Mesothelial cell of epicardium (in vitro differentiated cells): ENCODE measurements at regions not wholly inside any gene's neighbourhood (a gene's known extent, or its start where the extent isn't known, plus 50 kb on each side); places are given as distances from the start of the nearest gene placed in this dataset.

Experiments used
- DNase-seq, 2 experiments: peaks; one replicate each; pipeline ENCODE4 v3.0.0; 2021; ENCODE audit warnings: low spot score in 2 of 2; ENCODE audit not compliant: unreplicated experiment in 2 of 2
- H3K27ac Mint-ChIP-seq: 2 replicates; pipeline ENCODE4 v1.8.0; 2021; ENCODE audit warnings: mixed read lengths
- H3K27me3 Mint-ChIP-seq: 2 replicates; pipeline ENCODE4 v1.8.0; 2021; ENCODE audit warnings: low read depth, mixed read lengths
- H3K36me3 Mint-ChIP-seq: 2 replicates; pipeline ENCODE4 v1.8.0; 2021; ENCODE audit warnings: mixed read lengths
- H3K4me1 Mint-ChIP-seq: 2 replicates; pipeline ENCODE4 v1.8.0; 2021; ENCODE audit warnings: mixed read lengths
- H3K4me3 Mint-ChIP-seq: 2 replicates; pipeline ENCODE4 v1.8.0; 2021; ENCODE audit warnings: mild to moderate bottlenecking, moderate library complexity, mixed read lengths
- H3K9me3 Mint-ChIP-seq: 2 replicates; pipeline ENCODE4 v1.8.0; 2021; ENCODE audit warnings: mixed read lengths
- TF ChIP-seq, protein P1 (sequence below): fragments of 200-600 bp; sonication (generic); IDR thresholded peaks from one replicate; pipeline ENCODE4 v1.5.0; 2021; ENCODE audit warnings: antibody characterized with exemption; ENCODE audit not compliant: unreplicated experiment

DNA sequence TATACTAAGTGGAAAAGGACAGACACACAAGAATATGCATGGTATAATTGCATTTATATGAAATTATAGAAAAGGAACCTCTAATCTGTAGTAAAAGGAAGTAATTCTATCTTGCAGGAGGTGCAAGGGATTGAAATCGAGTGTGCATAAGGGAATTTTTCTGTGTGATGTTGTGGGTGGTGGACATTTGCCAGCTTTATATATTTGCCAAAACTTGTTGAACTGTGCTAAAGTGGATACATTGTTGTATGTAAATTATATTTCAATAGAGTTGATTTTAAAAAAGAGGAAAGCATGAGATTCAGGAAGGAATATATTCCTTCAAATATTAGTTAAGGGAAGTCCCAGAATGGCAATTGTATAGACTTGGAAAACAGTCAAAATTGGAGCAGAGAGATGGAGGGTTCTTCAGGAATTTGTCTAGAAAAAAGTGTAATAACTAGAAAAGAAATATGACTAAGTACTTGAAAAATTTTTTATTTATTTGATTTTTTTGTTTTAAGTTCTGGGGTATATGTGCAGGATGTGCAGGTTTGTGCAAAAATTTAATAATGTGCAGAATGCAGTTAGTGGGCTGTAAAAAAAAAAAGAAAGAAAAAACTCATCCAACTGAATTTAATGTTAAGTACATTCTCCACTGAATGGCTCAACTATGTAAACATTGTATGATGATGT lies 96.1 kb downstream of the ARL4A start:
- TF ChIP-seq, protein P1, sequence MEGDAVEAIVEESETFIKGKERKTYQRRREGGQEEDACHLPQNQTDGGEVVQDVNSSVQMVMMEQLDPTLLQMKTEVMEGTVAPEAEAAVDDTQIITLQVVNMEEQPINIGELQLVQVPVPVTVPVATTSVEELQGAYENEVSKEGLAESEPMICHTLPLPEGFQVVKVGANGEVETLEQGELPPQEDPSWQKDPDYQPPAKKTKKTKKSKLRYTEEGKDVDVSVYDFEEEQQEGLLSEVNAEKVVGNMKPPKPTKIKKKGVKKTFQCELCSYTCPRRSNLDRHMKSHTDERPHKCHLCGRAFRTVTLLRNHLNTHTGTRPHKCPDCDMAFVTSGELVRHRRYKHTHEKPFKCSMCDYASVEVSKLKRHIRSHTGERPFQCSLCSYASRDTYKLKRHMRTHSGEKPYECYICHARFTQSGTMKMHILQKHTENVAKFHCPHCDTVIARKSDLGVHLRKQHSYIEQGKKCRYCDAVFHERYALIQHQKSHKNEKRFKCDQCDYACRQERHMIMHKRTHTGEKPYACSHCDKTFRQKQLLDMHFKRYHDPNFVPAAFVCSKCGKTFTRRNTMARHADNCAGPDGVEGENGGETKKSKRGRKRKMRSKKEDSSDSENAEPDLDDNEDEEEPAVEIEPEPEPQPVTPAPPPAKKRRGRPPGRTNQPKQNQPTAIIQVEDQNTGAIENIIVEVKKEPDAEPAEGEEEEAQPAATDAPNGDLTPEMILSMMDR = no peak
- H3K36me3 Mint-ChIP-seq = no peaks in the 10 kb centered on the region
- H3K4me1 Mint-ChIP-seq = peaks cover 12% of the 10 kb centered on the region
- H3K27me3 Mint-ChIP-seq = no peaks in the 10 kb centered on the region
- peaks cover 4% of the 10 kb centered on the region for H3K9me3 Mint-ChIP-seq
- DNase-seq = no peak
- no peak overlapping the region for H3K27ac Mint-ChIP-seq
- H3K4me3 Mint-ChIP-seq = no peak overlapping the region

DNA sequence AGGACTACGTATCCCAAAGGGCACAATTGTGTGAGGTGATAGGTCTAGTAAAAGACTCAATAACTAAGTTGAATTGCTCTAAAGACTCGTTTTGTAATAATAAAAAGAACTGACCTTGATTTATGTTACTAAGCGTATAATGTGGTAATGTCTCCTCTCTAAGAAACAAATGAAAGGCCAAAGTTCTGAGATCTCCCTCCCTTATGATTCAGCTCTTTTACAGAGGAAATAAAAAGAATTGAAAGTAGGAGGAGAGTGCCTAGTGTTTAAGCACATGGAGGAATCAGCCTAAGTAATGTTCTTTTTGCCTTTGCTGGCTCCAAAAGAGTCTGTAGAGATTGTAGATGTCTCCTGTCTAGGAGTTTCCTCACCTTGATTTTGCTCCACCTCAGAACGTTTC lies 98.0 kb downstream of the ARL4A start:
- Mint-ChIP-seq H3K9me3 (peaks cover 4% of the 10 kb centered on the region), H3K4me3 (no peak overlapping the region), H3K36me3 (no peaks in the 10 kb centered on the region), H3K27ac (no peak overlapping the region), H3K4me1 (no peaks in the 10 kb centered on the region), H3K27me3 (no peaks in the 10 kb centered on the region)
- TF ChIP-seq, protein P1 = no peak
- DNase-seq = no peak

DNA sequence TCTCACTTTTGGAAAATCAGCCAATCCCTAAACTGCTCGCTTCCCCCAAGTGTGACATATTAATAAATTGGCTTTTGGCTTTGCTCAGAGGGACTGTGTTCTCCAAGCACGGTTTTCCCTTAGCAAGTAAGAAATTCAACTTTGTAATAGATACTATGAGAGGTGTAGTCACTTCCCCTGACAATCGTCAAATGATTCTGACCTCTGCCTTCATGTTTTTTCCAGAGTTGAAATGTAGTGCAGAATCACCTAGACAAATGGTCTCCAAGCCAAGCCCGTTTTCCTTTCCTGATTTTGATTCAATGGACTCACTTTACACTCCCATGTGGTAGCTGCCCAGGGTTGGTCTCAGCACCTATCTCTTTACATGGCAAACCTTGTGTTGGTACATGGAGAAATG lies 99.1 kb downstream of the ARL4A start:
- Mint-ChIP-seq H3K4me3 (no peak overlapping the region), H3K9me3 (peaks cover 4% of the 10 kb centered on the region), H3K36me3 (no peaks in the 10 kb centered on the region), H3K27me3 (no peaks in the 10 kb centered on the region), H3K4me1 (no peaks in the 10 kb centered on the region), H3K27ac (no peak overlapping the region)
- DNase-seq = no peak
- TF ChIP-seq, protein P1 = no peak

DNA sequence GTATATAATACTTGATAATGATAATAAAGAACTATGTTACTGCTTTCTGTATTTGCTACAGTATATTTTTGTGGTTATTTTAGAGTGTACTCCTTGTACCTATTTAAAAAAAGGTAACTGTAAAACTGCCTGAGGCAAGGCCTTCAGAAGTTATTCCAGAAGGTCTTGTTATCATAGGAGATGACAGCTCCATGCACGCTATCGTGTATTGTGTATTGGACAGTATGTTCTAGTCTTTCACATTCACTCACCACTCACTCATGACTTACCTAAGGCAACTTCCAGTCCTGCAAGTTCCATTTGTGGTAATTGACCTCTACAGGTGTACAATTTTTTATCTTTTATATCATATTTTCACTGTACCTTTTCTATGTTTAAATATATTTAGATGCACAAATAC lies 100.7 kb downstream of the ARL4A start:
- no peaks in the 10 kb centered on the region for H3K4me1 Mint-ChIP-seq
- no peak overlapping the region for H3K27ac Mint-ChIP-seq
- H3K9me3 Mint-ChIP-seq = peaks cover 4% of the 10 kb centered on the region
- no peaks in the 10 kb centered on the region for H3K36me3 Mint-ChIP-seq
- DNase-seq = no peak
- TF ChIP-seq, protein P1 = no peak
- H3K27me3 Mint-ChIP-seq = no peaks in the 10 kb centered on the region
- H3K4me3 Mint-ChIP-seq = no peak overlapping the region

DNA sequence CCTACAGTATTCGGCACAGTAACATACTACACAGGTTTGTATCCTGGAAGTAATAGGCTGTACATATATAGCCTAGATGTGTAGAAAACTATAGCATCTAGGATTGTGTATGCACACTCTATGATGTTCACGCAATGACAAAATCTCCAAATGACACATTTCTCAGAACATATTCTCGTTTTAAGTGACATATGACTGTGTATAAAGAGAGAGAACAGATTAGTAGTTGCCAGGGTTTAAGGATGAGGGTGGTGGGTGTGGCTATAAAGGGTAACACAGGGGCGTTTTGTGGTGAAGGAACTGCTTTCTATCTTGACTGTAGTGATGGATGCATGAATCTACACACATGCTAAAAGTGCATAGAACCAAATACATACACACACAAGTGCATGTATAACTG lies 101.2 kb downstream of the ARL4A start:
- no peak overlapping the region for H3K4me3 Mint-ChIP-seq
- no peaks in the 10 kb centered on the region for H3K27me3 Mint-ChIP-seq
- no peaks in the 10 kb centered on the region for H3K4me1 Mint-ChIP-seq
- H3K9me3 Mint-ChIP-seq = peaks cover 4% of the 10 kb centered on the region
- no peak for DNase-seq
- H3K36me3 Mint-ChIP-seq = no peaks in the 10 kb centered on the region
- TF ChIP-seq, protein P1 = no peak
- H3K27ac Mint-ChIP-seq = no peak overlapping the region
